ENCODE measurements at regions not wholly inside any gene's neighbourhood (a gene's known extent, or its start where the extent isn't known, plus 50 kb on each side); places are given as distances from the start of the nearest gene placed in this dataset.

- H3K27me3 ChIP-seq (ENCODE audit: insufficient read depth, low read length, poor library complexity, severe bottlenecking), result no peaks in the 10 kb centered on the region
- no peak for TF ChIP-seq EZH2phosphoT487 (IDR thresholded peaks at IDR 0.05; ENCODE audit: borderline replicate concordance)
- no peaks in the 10 kb centered on the region for H3K79me2 ChIP-seq (ENCODE audit: insufficient read depth, low read length)
- H3F3A ChIP-seq (ENCODE audit: low read depth), result no peaks in the 10 kb centered on the region
- H2AFZ ChIP-seq (ENCODE audit: low read length), result no peak overlapping the region
- H3K4me1 ChIP-seq (ENCODE audit: insufficient read depth, low read length, poor library complexity, severe bottlenecking), result peaks cover 22% of the 10 kb centered on the region
- H3K4me2 ChIP-seq (ENCODE audit: low read depth, low read length, poor library complexity, severe bottlenecking), result no peak overlapping the region
- no peaks in the 10 kb centered on the region for H3K36me3 ChIP-seq (ENCODE audit: insufficient read depth, low read length)
- H3K9ac ChIP-seq (ENCODE audit: low read depth, low read length, poor library complexity, severe bottlenecking), result no peak overlapping the region
- H4K20me1 ChIP-seq (ENCODE audit: insufficient read depth, low read length, poor library complexity, severe bottlenecking), result no peaks in the 10 kb centered on the region
- no peaks in the 10 kb centered on the region for H3K9me2 ChIP-seq (replicated peaks; ENCODE audit: low read depth, low read length)
- peaks cover 8% of the 10 kb centered on the region; the same call in 1 of the 2 replicates for H3K9me3 ChIP-seq (ENCODE audit: insufficient read depth, low read depth, low read length)
- no peak overlapping the region for H3K4me3 ChIP-seq (ENCODE audit: low read length, poor library complexity, severe bottlenecking)
Measured at GRCh38 chr13:32936716-32937115, 79.5 kb upstream of the KL start.

GRCh38 chr13:32938314-32938713, 77.9 kb upstream of the KL start:
- H3K4me3 ChIP-seq (ENCODE audit: low read length, poor library complexity, severe bottlenecking), result no peak overlapping the region
- no peaks in the 10 kb centered on the region for H3K27me3 ChIP-seq (ENCODE audit: insufficient read depth, low read length, poor library complexity, severe bottlenecking)
- H3F3A ChIP-seq (ENCODE audit: low read depth), result no peaks in the 10 kb centered on the region
- H3K9me3 ChIP-seq (ENCODE audit: insufficient read depth, low read depth, low read length), result peaks cover 8% of the 10 kb centered on the region; the same call in 1 of the 2 replicates
- H3K36me3 ChIP-seq (ENCODE audit: insufficient read depth, low read length), result no peaks in the 10 kb centered on the region
- H2AFZ ChIP-seq (ENCODE audit: low read length), result no peak overlapping the region
- no peaks in the 10 kb centered on the region for H3K9me2 ChIP-seq (replicated peaks; ENCODE audit: low read depth, low read length)
- H3K79me2 ChIP-seq (ENCODE audit: insufficient read depth, low read length), result no peaks in the 10 kb centered on the region
- no peak overlapping the region for H3K4me2 ChIP-seq (ENCODE audit: low read depth, low read length, poor library complexity, severe bottlenecking)
- no peak overlapping the region for H3K9ac ChIP-seq (ENCODE audit: low read depth, low read length, poor library complexity, severe bottlenecking)
- TF ChIP-seq CTCF (conservative IDR thresholded peaks at IDR 0.05; ENCODE audit: low read length), result no peak
- TF ChIP-seq EZH2phosphoT487 (IDR thresholded peaks at IDR 0.05; ENCODE audit: borderline replicate concordance), result no peak
- H4K20me1 ChIP-seq (ENCODE audit: insufficient read depth, low read length, poor library complexity, severe bottlenecking), result no peaks in the 10 kb centered on the region
- peaks cover 27% of the 10 kb centered on the region for H3K4me1 ChIP-seq (ENCODE audit: insufficient read depth, low read length, poor library complexity, severe bottlenecking)

- Histone ChIP-seq H3K9ac (ENCODE audit: low read depth, low read length, poor library complexity, severe bottlenecking) (no peak overlapping the region), H3K79me2 (ENCODE audit: insufficient read depth, low read length) (no peaks in the 10 kb centered on the region), H4K20me1 (ENCODE audit: insufficient read depth, low read length, poor library complexity, severe bottlenecking) (no peaks in the 10 kb centered on the region), H3K4me3 (ENCODE audit: low read length, poor library complexity, severe bottlenecking) (no peak overlapping the region), H3K36me3 (ENCODE audit: insufficient read depth, low read length) (no peaks in the 10 kb centered on the region), H3K9me3 (ENCODE audit: insufficient read depth, low read depth, low read length) (peaks cover 8% of the 10 kb centered on the region; the same call in 1 of the 2 replicates), H3K27me3 (ENCODE audit: insufficient read depth, low read length, poor library complexity, severe bottlenecking) (no peaks in the 10 kb centered on the region), H3K4me1 (ENCODE audit: insufficient read depth, low read length, poor library complexity, severe bottlenecking) (peaks cover 27% of the 10 kb centered on the region), H3F3A (ENCODE audit: low read depth) (no peaks in the 10 kb centered on the region), H2AFZ (ENCODE audit: low read length) (no peak overlapping the region), H3K4me2 (ENCODE audit: low read depth, low read length, poor library complexity, severe bottlenecking) (no peak overlapping the region), H3K9me2 (replicated peaks; ENCODE audit: low read depth, low read length) (no peaks in the 10 kb centered on the region)
- no peak for TF ChIP-seq CTCF (conservative IDR thresholded peaks at IDR 0.05; ENCODE audit: low read length)
- no peak for TF ChIP-seq EZH2phosphoT487 (IDR thresholded peaks at IDR 0.05; ENCODE audit: borderline replicate concordance)
Measured at GRCh38 chr13:32938907-32939306, 77.3 kb upstream of the KL start.

GRCh38 chr13:32940601-32941000, 75.6 kb upstream of the KL start:
- Histone ChIP-seq H3K9ac (ENCODE audit: low read depth, low read length, poor library complexity, severe bottlenecking) (peak overlapping the region; percentile 52), H3K4me2 (ENCODE audit: low read depth, low read length, poor library complexity, severe bottlenecking) (peak overlapping the region; percentile 62), H3K9me2 (replicated peaks; ENCODE audit: low read depth, low read length) (no peaks in the 10 kb centered on the region), H3F3A (ENCODE audit: low read depth) (no peaks in the 10 kb centered on the region), H4K20me1 (ENCODE audit: insufficient read depth, low read length, poor library complexity, severe bottlenecking) (no peaks in the 10 kb centered on the region), H3K79me2 (ENCODE audit: insufficient read depth, low read length) (no peaks in the 10 kb centered on the region), H3K36me3 (ENCODE audit: insufficient read depth, low read length) (no peaks in the 10 kb centered on the region), H3K27me3 (ENCODE audit: insufficient read depth, low read length, poor library complexity, severe bottlenecking) (no peaks in the 10 kb centered on the region), H3K4me1 (ENCODE audit: insufficient read depth, low read length, poor library complexity, severe bottlenecking) (peaks cover 27% of the 10 kb centered on the region), H2AFZ (ENCODE audit: low read length) (no peak overlapping the region), H3K4me3 (ENCODE audit: low read length, poor library complexity, severe bottlenecking) (peak overlapping the region; percentile 49), H3K9me3 (ENCODE audit: insufficient read depth, low read depth, low read length) (peaks cover 8% of the 10 kb centered on the region; the same call in 1 of the 2 replicates)
- TF ChIP-seq EZH2phosphoT487 (IDR thresholded peaks at IDR 0.05; ENCODE audit: borderline replicate concordance) (no peak), CTCF (conservative IDR thresholded peaks at IDR 0.05; ENCODE audit: low read length) (no peak)
